SK-N-SH treated with all-trans-retinoic acid at 6 μM for 48 hours (cell line): ENCODE measurements at regions not wholly inside any gene's neighbourhood (a gene's known extent, or its start where the extent isn't known, plus 50 kb on each side); places are given as distances from the start of the nearest gene placed in this dataset.

Experiments
- ATAC-seq: fragments of 200-7000 bp; cut with Tn5 transposase; 3 replicates; pipeline ENCODE4 v1.9.1; 2020; ENCODE audit warnings: mild to moderate bottlenecking, moderate library complexity
- ARNTL ChIP-seq: fragments of 450-650 bp; formaldehyde crosslinking; IDR thresholded peaks from 2 replicates; pipeline ENCODE4 v1.5.0; 2020; ENCODE audit warnings: low read depth, mild to moderate bottlenecking, moderate library complexity, borderline replicate concordance
- BACH2 ChIP-seq: fragments of 250-450 bp; sonication (Bioruptor Pico); IDR thresholded peaks from 2 replicates; pipeline ENCODE4 v1.9.0; 2021; ENCODE audit warnings: mild to moderate bottlenecking, borderline replicate concordance
- CSDC2 ChIP-seq: fragments of 250-450 bp; sonication (Bioruptor Pico); IDR thresholded peaks from 2 replicates; pipeline ENCODE4 v1.5.0; 2020; ENCODE audit warnings: mild to moderate bottlenecking, moderate library complexity
- ESRRG ChIP-seq: fragments of 250-450 bp; sonication (Bioruptor Pico); IDR thresholded peaks from 2 replicates; pipeline ENCODE4 v1.6.1; 2021; ENCODE audit warnings: mild to moderate bottlenecking
- GLIS3 ChIP-seq: fragments of 250-450 bp; sonication (Bioruptor Pico); IDR thresholded peaks from 2 replicates; pipeline ENCODE4 v1.5.0; 2020; ENCODE audit warnings: mild to moderate bottlenecking, moderate library complexity
- ISL1 ChIP-seq: fragments of 250-450 bp; sonication (Bioruptor Pico); IDR thresholded peaks from 2 replicates; pipeline ENCODE4 v2.1.2; 2022; ENCODE audit warnings: mild to moderate bottlenecking, moderate library complexity
- OSR1 ChIP-seq: fragments of 250-450 bp; sonication (Bioruptor Pico); IDR thresholded peaks from 2 replicates; pipeline ENCODE4 v1.8.0; 2022; ENCODE audit warnings: moderate library complexity, mild to moderate bottlenecking, inconsistent platforms
- PPARA ChIP-seq: fragments of 250-450 bp; sonication (Bioruptor Pico); IDR thresholded peaks from 2 replicates; pipeline ENCODE4 v1.5.0; 2020; ENCODE audit warnings: mild to moderate bottlenecking, borderline replicate concordance
- SNAI2 ChIP-seq: fragments of 250-450 bp; sonication (Bioruptor Pico); IDR thresholded peaks from 2 replicates; pipeline ENCODE4 v1.5.0; 2020; ENCODE audit warnings: mild to moderate bottlenecking, moderate library complexity
- TCF4 ChIP-seq: fragments of 250-450 bp; sonication (Bioruptor Pico); IDR thresholded peaks from 2 replicates; pipeline ENCODE4 v1.8.0; 2021; ENCODE audit warnings: mild to moderate bottlenecking, moderate library complexity, borderline replicate concordance
- TOX ChIP-seq: fragments of 250-450 bp; sonication (Bioruptor Pico); IDR thresholded peaks from 2 replicates; pipeline ENCODE4 v1.8.0; 2021; ENCODE audit warnings: mild to moderate bottlenecking, moderate library complexity, borderline replicate concordance
- ZC3H10 ChIP-seq: fragments of 250-450 bp; sonication (Bioruptor Pico); IDR thresholded peaks from 2 replicates; pipeline ENCODE4 v1.5.1; 2021; ENCODE audit warnings: mild to moderate bottlenecking, moderate library complexity
- ZFP3 ChIP-seq: fragments of 250-450 bp; sonication (Bioruptor Pico); IDR thresholded peaks from 2 replicates; pipeline ENCODE4 v1.5.0; 2020; ENCODE audit warnings: mild to moderate bottlenecking, moderate library complexity
- ZFP30 ChIP-seq: fragments of 450-650 bp; formaldehyde crosslinking; IDR thresholded peaks from 2 replicates; pipeline ENCODE4 v1.5.0; 2022; ENCODE audit warnings: mild to moderate bottlenecking, moderate library complexity
- ZNF565 ChIP-seq: fragments of 450-650 bp; formaldehyde crosslinking; conservative IDR thresholded peaks from 2 replicates; pipeline ENCODE4 v1.5.0; 2020; ENCODE audit warnings: low read depth, mild to moderate bottlenecking, moderate library complexity
- ZNF70 ChIP-seq: fragments of 450-650 bp; formaldehyde crosslinking; IDR thresholded peaks from 2 replicates; pipeline ENCODE4 v1.5.0; 2020; ENCODE audit warnings: mild to moderate bottlenecking, moderate library complexity
- ZNF8 ChIP-seq: fragments of 450-650 bp; formaldehyde crosslinking; IDR thresholded peaks from 2 replicates; pipeline ENCODE4 v1.5.0; 2020; ENCODE audit warnings: mild to moderate bottlenecking, moderate library complexity
- TF ChIP-seq, protein P1 (sequence below): fragments of 250-450 bp; sonication (Bioruptor Pico); IDR thresholded peaks from 2 replicates; pipeline ENCODE4 v1.5.1; 2021; ENCODE audit warnings: mild to moderate bottlenecking, moderate library complexity
- TF ChIP-seq, protein P2 (sequence below): fragments of 250-450 bp; sonication (Bioruptor Pico); IDR thresholded peaks from 2 replicates; pipeline ENCODE4 v1.5.1; 2020; ENCODE audit warnings: low read depth, mild to moderate bottlenecking, moderate library complexity
- TF ChIP-seq, protein P3 (sequence below): fragments of 250-450 bp; sonication (Bioruptor Pico); IDR thresholded peaks from 2 replicates; pipeline ENCODE4 v1.8.0; 2021; ENCODE audit warnings: low read depth, mild to moderate bottlenecking, moderate library complexity, borderline replicate concordance
- TF ChIP-seq, protein P4 (sequence below): fragments of 250-450 bp; sonication (Bioruptor Pico); IDR thresholded peaks from 2 replicates; pipeline ENCODE4 v1.8.0; 2020; ENCODE audit warnings: mild to moderate bottlenecking, moderate library complexity, borderline replicate concordance
- TF ChIP-seq, protein P5 (sequence below): fragments of 250-450 bp; sonication (Bioruptor Pico); IDR thresholded peaks from 2 replicates; pipeline ENCODE4 v1.5.0; 2020; ENCODE audit warnings: mild to moderate bottlenecking, moderate library complexity

DNA sequence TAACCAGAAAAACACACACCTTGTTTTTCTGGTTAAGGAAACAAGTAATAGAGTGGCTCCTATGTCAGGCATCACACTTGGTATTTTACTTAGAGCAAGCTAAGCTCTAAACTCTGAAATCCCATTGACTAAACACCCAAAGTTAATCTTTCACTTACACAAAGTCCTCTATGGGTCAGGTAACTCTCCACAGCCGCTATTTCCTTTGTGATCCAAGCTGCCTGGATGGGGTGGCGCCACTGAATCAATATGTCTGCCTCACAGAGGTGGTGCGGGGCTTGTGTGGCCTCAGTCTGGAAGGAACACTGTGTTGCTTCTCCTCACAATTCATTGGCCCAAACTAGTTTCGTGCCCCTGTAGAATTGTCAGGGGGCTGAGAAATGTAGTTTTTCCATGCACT is 160.0 kb upstream of the E2F7 start (continued):
- TF ChIP-seq, protein P1, sequence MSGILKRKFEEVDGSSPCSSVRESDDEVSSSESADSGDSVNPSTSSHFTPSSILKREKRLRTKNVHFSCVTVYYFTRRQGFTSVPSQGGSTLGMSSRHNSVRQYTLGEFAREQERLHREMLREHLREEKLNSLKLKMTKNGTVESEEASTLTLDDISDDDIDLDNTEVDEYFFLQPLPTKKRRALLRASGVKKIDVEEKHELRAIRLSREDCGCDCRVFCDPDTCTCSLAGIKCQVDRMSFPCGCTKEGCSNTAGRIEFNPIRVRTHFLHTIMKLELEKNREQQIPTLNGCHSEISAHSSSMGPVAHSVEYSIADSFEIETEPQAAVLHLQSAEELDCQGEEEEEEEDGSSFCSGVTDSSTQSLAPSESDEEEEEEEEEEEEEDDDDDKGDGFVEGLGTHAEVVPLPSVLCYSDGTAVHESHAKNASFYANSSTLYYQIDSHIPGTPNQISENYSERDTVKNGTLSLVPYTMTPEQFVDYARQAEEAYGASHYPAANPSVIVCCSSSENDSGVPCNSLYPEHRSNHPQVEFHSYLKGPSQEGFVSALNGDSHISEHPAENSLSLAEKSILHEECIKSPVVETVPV (CRISPR knock-in tag) = no peak
- TF ChIP-seq ISL1 (CRISPR knock-in tag) (no peak), TCF4 (no peak), TOX (CRISPR knock-in tag) (no peak), ZFP30 (CRISPR knock-in tag) (no peak), ZC3H10 (CRISPR knock-in tag) (no peak)
- TF ChIP-seq, protein P2, sequence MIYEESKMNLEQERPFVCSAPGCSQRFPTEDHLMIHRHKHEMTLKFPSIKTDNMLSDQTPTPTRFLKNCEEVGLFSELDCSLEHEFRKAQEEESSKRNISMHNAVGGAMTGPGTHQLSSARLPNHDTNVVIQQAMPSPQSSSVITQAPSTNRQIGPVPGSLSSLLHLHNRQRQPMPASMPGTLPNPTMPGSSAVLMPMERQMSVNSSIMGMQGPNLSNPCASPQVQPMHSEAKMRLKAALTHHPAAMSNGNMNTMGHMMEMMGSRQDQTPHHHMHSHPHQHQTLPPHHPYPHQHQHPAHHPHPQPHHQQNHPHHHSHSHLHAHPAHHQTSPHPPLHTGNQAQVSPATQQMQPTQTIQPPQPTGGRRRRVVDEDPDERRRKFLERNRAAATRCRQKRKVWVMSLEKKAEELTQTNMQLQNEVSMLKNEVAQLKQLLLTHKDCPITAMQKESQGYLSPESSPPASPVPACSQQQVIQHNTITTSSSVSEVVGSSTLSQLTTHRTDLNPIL = no peak

DNA sequence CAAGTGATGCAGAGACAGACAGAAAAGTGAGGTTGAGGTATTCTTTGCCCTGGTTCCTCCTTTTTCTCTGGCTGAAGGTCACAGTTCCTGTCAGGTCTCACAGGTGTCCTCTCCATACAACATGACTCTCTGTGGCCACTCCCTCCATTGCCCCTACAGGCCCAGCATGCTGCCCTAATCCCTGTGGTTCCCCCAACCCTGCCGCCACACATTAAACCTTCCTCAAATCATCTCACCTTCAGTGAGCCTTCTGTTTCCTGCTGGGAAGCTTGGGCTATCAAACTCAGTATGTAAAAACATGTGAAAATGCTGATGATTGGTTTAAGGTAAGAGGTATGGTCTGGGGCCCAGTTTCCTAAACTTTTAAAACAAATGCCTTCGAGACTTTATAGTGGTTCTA is 159.0 kb upstream of the E2F7 start:
- ATAC-seq = no peak
- TF ChIP-seq ESRRG (CRISPR knock-in tag) (no peak), SNAI2 (CRISPR knock-in tag) (no peak), GLIS3 (CRISPR knock-in tag) (no peak), PPARA (CRISPR knock-in tag) (no peak), ISL1 (CRISPR knock-in tag) (no peak)
- TF ChIP-seq, protein P1 (CRISPR knock-in tag) = no peak
- TF ChIP-seq, protein P3, sequence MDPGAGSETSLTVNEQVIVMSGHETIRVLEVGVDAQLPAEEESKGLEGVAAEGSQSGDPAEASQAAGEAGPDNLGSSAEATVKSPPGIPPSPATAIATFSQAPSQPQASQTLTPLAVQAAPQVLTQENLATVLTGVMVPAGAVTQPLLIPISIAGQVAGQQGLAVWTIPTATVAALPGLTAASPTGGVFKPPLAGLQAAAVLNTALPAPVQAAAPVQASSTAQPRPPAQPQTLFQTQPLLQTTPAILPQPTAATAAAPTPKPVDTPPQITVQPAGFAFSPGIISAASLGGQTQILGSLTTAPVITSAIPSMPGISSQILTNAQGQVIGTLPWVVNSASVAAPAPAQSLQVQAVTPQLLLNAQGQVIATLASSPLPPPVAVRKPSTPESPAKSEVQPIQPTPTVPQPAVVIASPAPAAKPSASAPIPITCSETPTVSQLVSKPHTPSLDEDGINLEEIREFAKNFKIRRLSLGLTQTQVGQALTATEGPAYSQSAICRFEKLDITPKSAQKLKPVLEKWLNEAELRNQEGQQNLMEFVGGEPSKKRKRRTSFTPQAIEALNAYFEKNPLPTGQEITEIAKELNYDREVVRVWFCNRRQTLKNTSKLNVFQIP (CRISPR knock-in tag) = no peak

DNA sequence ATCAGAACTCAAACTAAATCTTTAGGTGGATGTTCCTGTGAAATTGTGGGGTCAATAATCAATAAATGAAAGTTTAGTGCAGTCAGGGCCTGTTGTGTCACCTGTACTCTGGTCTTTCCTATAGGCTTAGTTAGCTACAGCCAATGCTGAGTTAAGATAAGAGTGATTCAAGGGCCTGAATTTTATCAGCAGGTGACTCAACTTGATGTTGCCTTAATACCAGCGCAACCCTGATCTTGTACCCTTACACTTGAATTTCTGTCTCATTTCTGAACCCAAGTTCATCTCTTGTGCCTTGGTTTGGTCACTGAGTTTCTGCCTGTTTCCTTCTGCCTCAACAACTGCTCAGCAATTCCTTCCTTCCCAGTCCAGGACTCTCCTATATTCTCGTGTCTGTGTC is 157.0 kb upstream of the E2F7 start:
- TF ChIP-seq ESRRG (CRISPR knock-in tag) (no peak), ISL1 (CRISPR knock-in tag) (no peak), ZNF8 (no peak), ZNF565 (CRISPR knock-in tag) (no peak), SNAI2 (CRISPR knock-in tag) (no peak), ARNTL (CRISPR knock-in tag) (no peak), TOX (CRISPR knock-in tag) (no peak), GLIS3 (CRISPR knock-in tag) (no peak), ZC3H10 (CRISPR knock-in tag) (no peak), ZNF70 (CRISPR knock-in tag) (no peak), ZFP3 (CRISPR knock-in tag) (no peak), BACH2 (no peak), PPARA (CRISPR knock-in tag) (no peak), OSR1 (CRISPR knock-in tag) (no peak), CSDC2 (no peak)
- TF ChIP-seq, protein P1 (CRISPR knock-in tag) = no peak
- TF ChIP-seq, protein P2 = no peak
- TF ChIP-seq, protein P4, sequence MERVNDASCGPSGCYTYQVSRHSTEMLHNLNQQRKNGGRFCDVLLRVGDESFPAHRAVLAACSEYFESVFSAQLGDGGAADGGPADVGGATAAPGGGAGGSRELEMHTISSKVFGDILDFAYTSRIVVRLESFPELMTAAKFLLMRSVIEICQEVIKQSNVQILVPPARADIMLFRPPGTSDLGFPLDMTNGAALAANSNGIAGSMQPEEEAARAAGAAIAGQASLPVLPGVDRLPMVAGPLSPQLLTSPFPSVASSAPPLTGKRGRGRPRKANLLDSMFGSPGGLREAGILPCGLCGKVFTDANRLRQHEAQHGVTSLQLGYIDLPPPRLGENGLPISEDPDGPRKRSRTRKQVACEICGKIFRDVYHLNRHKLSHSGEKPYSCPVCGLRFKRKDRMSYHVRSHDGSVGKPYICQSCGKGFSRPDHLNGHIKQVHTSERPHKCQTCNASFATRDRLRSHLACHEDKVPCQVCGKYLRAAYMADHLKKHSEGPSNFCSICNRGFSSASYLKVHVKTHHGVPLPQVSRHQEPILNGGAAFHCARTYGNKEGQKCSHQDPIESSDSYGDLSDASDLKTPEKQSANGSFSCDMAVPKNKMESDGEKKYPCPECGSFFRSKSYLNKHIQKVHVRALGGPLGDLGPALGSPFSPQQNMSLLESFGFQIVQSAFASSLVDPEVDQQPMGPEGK (CRISPR knock-in tag) = no peak
- TF ChIP-seq, protein P5, sequence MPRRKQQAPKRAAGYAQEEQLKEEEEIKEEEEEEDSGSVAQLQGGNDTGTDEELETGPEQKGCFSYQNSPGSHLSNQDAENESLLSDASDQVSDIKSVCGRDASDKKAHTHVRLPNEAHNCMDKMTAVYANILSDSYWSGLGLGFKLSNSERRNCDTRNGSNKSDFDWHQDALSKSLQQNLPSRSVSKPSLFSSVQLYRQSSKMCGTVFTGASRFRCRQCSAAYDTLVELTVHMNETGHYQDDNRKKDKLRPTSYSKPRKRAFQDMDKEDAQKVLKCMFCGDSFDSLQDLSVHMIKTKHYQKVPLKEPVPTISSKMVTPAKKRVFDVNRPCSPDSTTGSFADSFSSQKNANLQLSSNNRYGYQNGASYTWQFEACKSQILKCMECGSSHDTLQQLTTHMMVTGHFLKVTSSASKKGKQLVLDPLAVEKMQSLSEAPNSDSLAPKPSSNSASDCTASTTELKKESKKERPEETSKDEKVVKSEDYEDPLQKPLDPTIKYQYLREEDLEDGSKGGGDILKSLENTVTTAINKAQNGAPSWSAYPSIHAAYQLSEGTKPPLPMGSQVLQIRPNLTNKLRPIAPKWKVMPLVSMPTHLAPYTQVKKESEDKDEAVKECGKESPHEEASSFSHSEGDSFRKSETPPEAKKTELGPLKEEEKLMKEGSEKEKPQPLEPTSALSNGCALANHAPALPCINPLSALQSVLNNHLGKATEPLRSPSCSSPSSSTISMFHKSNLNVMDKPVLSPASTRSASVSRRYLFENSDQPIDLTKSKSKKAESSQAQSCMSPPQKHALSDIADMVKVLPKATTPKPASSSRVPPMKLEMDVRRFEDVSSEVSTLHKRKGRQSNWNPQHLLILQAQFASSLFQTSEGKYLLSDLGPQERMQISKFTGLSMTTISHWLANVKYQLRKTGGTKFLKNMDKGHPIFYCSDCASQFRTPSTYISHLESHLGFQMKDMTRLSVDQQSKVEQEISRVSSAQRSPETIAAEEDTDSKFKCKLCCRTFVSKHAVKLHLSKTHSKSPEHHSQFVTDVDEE = no peak
- TF ChIP-seq, protein P3 (CRISPR knock-in tag) = no peak

More for the DNA sequence above, 157.0 kb upstream of the E2F7 start:
- no peak for ATAC-seq
